AG04449 (cell line): ENCODE measurements at regions not wholly inside any gene's neighbourhood (a gene's known extent, or its start where the extent isn't known, plus 50 kb on each side); places are given as distances from the start of the nearest gene placed in this dataset.
A peak's percentile ranks its signal among the peaks of the same experiment; 100 is the strongest.

Experiments
- CTCF ChIA-PET: fragments of 350-600 bp; formaldehyde crosslinking; extraction: SDS; loops from one replicate; lab custom pipeline; 2021; ENCODE audit warnings: antibody characterized with exemption; lab: Yijun Ruan, JAX
- POLR2A ChIA-PET: fragments of 400-600, 350-600 bp; formaldehyde crosslinking; extraction: SDS; loops from one replicate; lab custom pipeline; 2020; ENCODE audit warnings: antibody characterized with exemption, inconsistent platforms; lab: Yijun Ruan, JAX
- DNase-seq: peaks from one replicate; pipeline ENCODE4 v3.0.0-alpha.2; 2010; ENCODE audit warnings: low read depth, low spot score
- H3K4me3 ChIP-seq: 2 replicates; pipeline ENCODE4 v1.5.1; 2011; ENCODE audit warnings: low read depth, mild to moderate bottlenecking, control low read depth, low read length
- CTCF ChIP-seq: IDR thresholded peaks from one replicate; pipeline ENCODE4 v1.5.1; 2011; ENCODE audit warnings: mild to moderate bottlenecking, moderate library complexity, low read length, control low read depth, inconsistent platforms; ENCODE audit not compliant: insufficient read depth; ENCODE audit errors: missing control alignments

GRCh38 chr2:160989778-160990177 lies 170.4 kb upstream of the TANK start:
- no peak for DNase-seq
- ChIA-PET POLR2A (no interaction called here), CTCF (interaction anchor here (0.8 to 6.8 kb wide), 7 partner anchors 15 to 880 kb away, joined by 3 to 65 read pairs (median 4); no protein-coding TSS in a partner anchor)
- H3K4me3 ChIP-seq: no peak overlapping the region
- TF ChIP-seq CTCF: no peak

GRCh38 chr2:160993654-160994061 lies 166.6 kb upstream of the TANK start:
- ChIA-PET CTCF (interaction anchor here (0.8 to 6.8 kb wide), 32 partner anchors 11 to 1023 kb away, joined by 3 to 68 read pairs (median 5); no protein-coding TSS in a partner anchor), POLR2A (no interaction called here)
- no peak for DNase-seq
- TF ChIP-seq CTCF: no peak
- H3K4me3 ChIP-seq: no peak overlapping the region

GRCh38 chr2:160994141-160995002 lies 165.9 kb upstream of the TANK start:
- ChIA-PET CTCF (interaction anchor here (0.5 to 6.8 kb wide), 51 partner anchors 9 to 1024 kb away, joined by 3 to 68 read pairs (median 4); no protein-coding TSS in a partner anchor), POLR2A (no interaction called here)
- H3K4me3 ChIP-seq: no peak overlapping the region
- no peak for DNase-seq
- TF ChIP-seq CTCF: peak; percentile 58

GRCh38 chr2:160996584-160996983 lies 163.6 kb upstream of the TANK start:
- DNase-seq: no peak
- H3K4me3 ChIP-seq: no peak overlapping the region
- ChIA-PET CTCF (interaction anchor here (0.7 to 6.8 kb wide), 4 partner anchors 8 to 887 kb away, joined by 3 to 65 read pairs (median 25); no protein-coding TSS in a partner anchor), POLR2A (no interaction called here)
- TF ChIP-seq CTCF: no peak

- no peak for DNase-seq
- POLR2A ChIA-PET: no interaction called here
- H3K4me3 ChIP-seq: no peak overlapping the region
- CTCF ChIA-PET: interaction anchor here (0.5 to 5.0 kb wide), 32 partner anchors 9 to 919 kb away, joined by 3 to 65 read pairs (median 3); no protein-coding TSS in a partner anchor
- TF ChIP-seq CTCF: peak; percentile 31
Measured at GRCh38 chr2:161004379-161004778, 155.8 kb upstream of the TANK start.

GRCh38 chr2:161005170-161005569 lies 155.1 kb upstream of the TANK start:
- TF ChIP-seq CTCF: no peak
- POLR2A ChIA-PET: no interaction called here

More at GRCh38 chr2:161005170-161005569, 155.1 kb upstream of the TANK start:
- H3K4me3 ChIP-seq: no peak overlapping the region
- CTCF ChIA-PET: interaction anchor here (0.6 to 5.0 kb wide), 19 partner anchors 12 to 911 kb away, joined by 3 to 65 read pairs (median 4); no protein-coding TSS in a partner anchor
- DNase-seq: no peak
